SU-DHL-6 (cell line): ENCODE measurements at regions not wholly inside any gene's neighbourhood (a gene's known extent, or its start where the extent isn't known, plus 50 kb on each side); places are given as distances from the start of the nearest gene placed in this dataset.

Source experiments
- H2AFZ ChIP-seq: fragments of 200-600 bp; sonication (generic); 2 replicates; pipeline ENCODE4 v1.6.1; 2014; ENCODE audit warnings: low read depth, mild to moderate bottlenecking, moderate library complexity, mixed read lengths, antibody characterized with exemption, low read length; ENCODE audit not compliant: severe bottlenecking
- H3F3A ChIP-seq: fragments of 200-600 bp; shearing (Covaris generic); 2 replicates; pipeline ENCODE4 v1.6.0; 2016; ENCODE audit warnings: antibody characterized with exemption, mild to moderate bottlenecking; ENCODE audit not compliant: insufficient read depth
- H3K27ac ChIP-seq: fragments of 200-600 bp; sonication (generic); 2 replicates; pipeline ENCODE4 v1.5.1; 2016; ENCODE audit warnings: low read depth, mild to moderate bottlenecking, low read length, moderate library complexity, mixed read lengths
- H3K27me3 ChIP-seq: fragments of 200-600 bp; sonication (generic), shearing (Covaris generic); 2 replicates; pipeline ENCODE4 v1.6.0; 2014; ENCODE audit warnings: mild to moderate bottlenecking, low read length
- H3K36me3 ChIP-seq: fragments of 200-600 bp; sonication (generic); 2 replicates; pipeline ENCODE4 v1.6.1; 2014; ENCODE audit warnings: mild to moderate bottlenecking, low read length, mixed read lengths
- H3K4me2 ChIP-seq: fragments of 300-600, 200-600 bp; shearing (Covaris generic), sonication (generic); 2 replicates; pipeline ENCODE4 v1.6.0; 2014; ENCODE audit warnings: low read length, low read depth, mild to moderate bottlenecking; ENCODE audit not compliant: poor library complexity, severe bottlenecking
- H3K4me3 ChIP-seq: fragments of 200-600 bp; sonication (generic); 2 replicates; pipeline ENCODE4 v1.5.1; 2014; ENCODE audit warnings: antibody characterized with exemption, low read length, mild to moderate bottlenecking, mixed read lengths; ENCODE audit not compliant: insufficient read depth, poor library complexity, severe bottlenecking
- H3K79me2 ChIP-seq: fragments of 200-600 bp; sonication (generic); 2 replicates; pipeline ENCODE4 v1.6.1; 2014; ENCODE audit warnings: mild to moderate bottlenecking, low read length, moderate library complexity; ENCODE audit not compliant: insufficient read depth
- H3K9ac ChIP-seq: fragments of 200-600 bp; sonication (generic); 2 replicates; pipeline ENCODE4 v1.7.0; 2014; ENCODE audit warnings: mild to moderate bottlenecking, low read length
- H3K9me2 ChIP-seq: fragments of 200-600 bp; sonication (generic); replicated peaks from 2 replicates; pipeline ENCODE4 v1.6.1; 2014; ENCODE audit warnings: low read length; ENCODE audit not compliant: insufficient read depth
- H3K9me3 ChIP-seq: fragments of 200-600 bp; sonication (generic); 2 replicates; pipeline ENCODE4 v1.6.1; 2014; ENCODE audit warnings: low read length, mixed read lengths; ENCODE audit not compliant: insufficient read depth
- H4K20me1 ChIP-seq: fragments of 200-600 bp; sonication (generic); 2 replicates; pipeline ENCODE4 v1.6.1; 2014; ENCODE audit warnings: low read depth, mild to moderate bottlenecking, antibody characterized with exemption, low read length, moderate library complexity, mixed read lengths
- CTCF ChIP-seq: fragments of 200-600 bp; sonication (generic); IDR thresholded peaks from one replicate; pipeline ENCODE4 v1.5.1; 2017; ENCODE audit warnings: antibody characterized with exemption, mild to moderate bottlenecking, low read length, moderate library complexity; ENCODE audit not compliant: insufficient read depth, poor library complexity, severe bottlenecking
- EZH2phosphoT487 ChIP-seq: fragments of 200-600 bp; sonication (generic), shearing (Covaris generic); conservative IDR thresholded peaks from 2 replicates; pipeline ENCODE4 v1.6.1; 2018; ENCODE audit warnings: mild to moderate bottlenecking, antibody characterized with exemption, low read length, moderate library complexity, mixed read lengths

GRCh38 chr6:1089859-1090258, 222.0 kb upstream of the FOXQ1 start:
- H3K4me2 ChIP-seq, result no peak overlapping the region
- no peaks in the 10 kb centered on the region for H3K9me2 ChIP-seq
- H3F3A ChIP-seq, result no peaks in the 10 kb centered on the region

GRCh38 chr6:1088492-1089001, 223.4 kb upstream of the FOXQ1 start:
- no peaks in the 10 kb centered on the region for H3K9me3 ChIP-seq
- H3K9me2 ChIP-seq, result no peaks in the 10 kb centered on the region
- H3K9ac ChIP-seq, result no peak overlapping the region
- H3K4me2 ChIP-seq, result no peak overlapping the region
- H2AFZ ChIP-seq, result no peak overlapping the region
- H3K36me3 ChIP-seq, result no peaks in the 10 kb centered on the region
- no peaks in the 10 kb centered on the region for H3K79me2 ChIP-seq
- no peak overlapping the region for H3K4me3 ChIP-seq
- no peaks in the 10 kb centered on the region for H3K27me3 ChIP-seq
- no peak overlapping the region for H3K27ac ChIP-seq
- no peaks in the 10 kb centered on the region for H3F3A ChIP-seq
- H4K20me1 ChIP-seq, result no peaks in the 10 kb centered on the region
- no peak for TF ChIP-seq CTCF
- TF ChIP-seq EZH2phosphoT487, result no peak

More at GRCh38 chr6:1089859-1090258, 222.0 kb upstream of the FOXQ1 start:
- TF ChIP-seq CTCF (no peak), EZH2phosphoT487 (no peak)
- Histone ChIP-seq H3K36me3 (no peaks in the 10 kb centered on the region), H3K79me2 (no peaks in the 10 kb centered on the region), H2AFZ (no peak overlapping the region), H3K9me3 (no peaks in the 10 kb centered on the region), H3K9ac (no peak overlapping the region), H3K27me3 (0 out of 2 replicates have a peak, but pooled peaks cover 3% of the 10 kb centered on the region), H4K20me1 (no peaks in the 10 kb centered on the region), H3K27ac (no peak overlapping the region), H3K4me3 (no peak overlapping the region)

- no peaks in the 10 kb centered on the region for H3K9me3 ChIP-seq
- no peak overlapping the region for H2AFZ ChIP-seq
- no peaks in the 10 kb centered on the region for H4K20me1 ChIP-seq
- H3K27me3 ChIP-seq, result no peaks in the 10 kb centered on the region
- no peak overlapping the region for H3K27ac ChIP-seq
- H3F3A ChIP-seq, result no peaks in the 10 kb centered on the region
- H3K9me2 ChIP-seq, result no peaks in the 10 kb centered on the region
- no peak overlapping the region for H3K4me3 ChIP-seq
- H3K4me2 ChIP-seq, result no peak overlapping the region
- no peaks in the 10 kb centered on the region for H3K36me3 ChIP-seq
- no peak overlapping the region for H3K9ac ChIP-seq
- TF ChIP-seq CTCF (no peak), EZH2phosphoT487 (no peak)
- no peaks in the 10 kb centered on the region for H3K79me2 ChIP-seq
Observed at GRCh38 chr6:1087154-1087843, 224.6 kb upstream of the FOXQ1 start.
